Dendritic cell treated with granulocyte-macrophage colony-stimulating factor and Interleukin-4, amounts not matched to agents 40 ng/mL and 50 ng/mL, for 4 days (primary cell): ENCODE measurements at regions not wholly inside any gene's neighbourhood (a gene's known extent, or its start where the extent isn't known, plus 50 kb on each side); places are given as distances from the start of the nearest gene placed in this dataset.

ENCODE experiments used
- H3K27ac Mint-ChIP-seq: one replicate; pipeline ENCODE4 v1.8.0; 2022; ENCODE audit warnings: mild to moderate bottlenecking, mixed read lengths
- H3K27me3 Mint-ChIP-seq: one replicate; pipeline ENCODE4 v1.8.0; 2022; ENCODE audit warnings: mild to moderate bottlenecking, mixed read lengths
- H3K36me3 Mint-ChIP-seq: one replicate; pipeline ENCODE4 v1.8.0; 2022; ENCODE audit warnings: low read depth, mixed read lengths
- H3K4me1 Mint-ChIP-seq: one replicate; pipeline ENCODE4 v1.8.0; 2022; ENCODE audit warnings: low read depth, mixed read lengths
- H3K4me3 Mint-ChIP-seq: one replicate; pipeline ENCODE4 v1.8.0; 2022; ENCODE audit warnings: mild to moderate bottlenecking, moderate library complexity, mixed read lengths
- H3K9me3 Mint-ChIP-seq: one replicate; pipeline ENCODE4 v1.8.0; 2022; ENCODE audit warnings: mixed read lengths
- intact Hi-C: fragments of 100-400 bp; cut with micrococcal nuclease; formaldehyde crosslinking; loops from one replicate; pipeline ENCODE4 v1.15.0; 2022

- no peaks in the 10 kb centered on the region for H3K36me3 Mint-ChIP-seq
- no peaks in the 10 kb centered on the region for H3K9me3 Mint-ChIP-seq
- no peak overlapping the region for H3K27ac Mint-ChIP-seq
- no peak overlapping the region for H3K4me3 Mint-ChIP-seq
- intact Hi-C loops: no loop called here
- H3K27me3 Mint-ChIP-seq: peaks cover 4% of the 10 kb centered on the region
- no peaks in the 10 kb centered on the region for H3K4me1 Mint-ChIP-seq
Observed at GRCh38 chr18:78830826-78831225, 148.8 kb upstream of the SALL3 start.

GRCh38 chr18:78831603-78832002, 148.0 kb upstream of the SALL3 start:
- no peaks in the 10 kb centered on the region for H3K36me3 Mint-ChIP-seq
- no peak overlapping the region for H3K27ac Mint-ChIP-seq
- H3K9me3 Mint-ChIP-seq: no peaks in the 10 kb centered on the region
- no peak overlapping the region for H3K4me3 Mint-ChIP-seq
- no peaks in the 10 kb centered on the region for H3K4me1 Mint-ChIP-seq
- H3K27me3 Mint-ChIP-seq: peaks cover 4% of the 10 kb centered on the region
- intact Hi-C loops: no loop called here

DNA sequence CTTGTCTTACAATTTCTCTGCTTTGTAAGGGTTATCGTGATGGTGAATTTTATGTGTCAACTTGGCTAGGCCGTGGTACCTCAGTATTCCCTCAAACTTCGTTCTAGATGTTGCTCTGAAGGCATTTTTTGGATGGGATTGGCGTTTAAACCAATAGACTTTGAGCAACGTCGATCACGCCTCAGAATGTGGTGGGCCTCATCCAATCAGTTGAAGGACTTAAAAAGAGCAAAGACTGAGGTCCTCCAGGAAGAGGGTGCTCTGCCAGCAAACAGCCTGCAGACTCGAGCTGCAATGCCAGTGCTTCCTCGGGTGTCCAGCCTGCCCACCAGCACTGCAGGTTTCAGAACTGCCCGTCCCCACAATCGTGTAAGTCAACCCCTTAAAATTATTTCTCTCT, 145.8 kb upstream of the SALL3 start:
- Mint-ChIP-seq H3K4me1 (no peaks in the 10 kb centered on the region), H3K36me3 (no peaks in the 10 kb centered on the region), H3K27ac (no peak overlapping the region), H3K4me3 (no peak overlapping the region), H3K27me3 (peaks cover 4% of the 10 kb centered on the region), H3K9me3 (peaks cover 5% of the 10 kb centered on the region)
- intact Hi-C loops: no loop called here

DNA sequence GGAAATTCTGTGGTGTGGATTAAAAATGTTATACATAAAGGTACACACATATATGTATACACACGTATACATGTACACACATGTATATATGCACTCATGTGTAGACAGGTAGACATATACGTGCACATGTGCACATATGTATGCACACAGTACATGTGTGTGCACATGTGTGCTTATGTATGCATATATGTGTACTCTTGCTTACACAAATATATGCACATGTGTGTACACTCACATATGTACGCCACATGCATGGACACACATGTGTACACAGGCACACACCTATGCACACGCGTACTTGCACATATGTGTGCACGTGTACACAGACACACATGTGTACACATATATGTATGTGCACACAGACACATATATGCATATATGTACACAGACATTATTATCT, 142.8 kb upstream of the SALL3 start:
- H3K4me1 Mint-ChIP-seq: no peaks in the 10 kb centered on the region
- peaks cover 35% of the 10 kb centered on the region for H3K9me3 Mint-ChIP-seq
- no peak overlapping the region for H3K4me3 Mint-ChIP-seq
- intact Hi-C loops: no loop called here
- no peak overlapping the region for H3K27ac Mint-ChIP-seq
- peaks cover 2% of the 10 kb centered on the region for H3K27me3 Mint-ChIP-seq
- no peaks in the 10 kb centered on the region for H3K36me3 Mint-ChIP-seq

- intact Hi-C loops: no loop called here
- Mint-ChIP-seq H3K4me1 (no peaks in the 10 kb centered on the region), H3K36me3 (no peaks in the 10 kb centered on the region), H3K9me3 (peaks cover 36% of the 10 kb centered on the region), H3K27me3 (peaks cover 2% of the 10 kb centered on the region), H3K4me3 (no peak overlapping the region), H3K27ac (no peak overlapping the region)
Observed at GRCh38 chr18:78837754-78838153, 141.9 kb upstream of the SALL3 start.

- Mint-ChIP-seq H3K36me3 (no peaks in the 10 kb centered on the region), H3K9me3 (peaks cover 41% of the 10 kb centered on the region), H3K27ac (no peak overlapping the region), H3K4me3 (no peak overlapping the region), H3K27me3 (no peaks in the 10 kb centered on the region), H3K4me1 (no peaks in the 10 kb centered on the region)
- intact Hi-C loops: no loop called here
Observed at GRCh38 chr18:78838183-78838582, 141.4 kb upstream of the SALL3 start.

GRCh38 chr18:78849046-78849445, 130.6 kb upstream of the SALL3 start:
- Mint-ChIP-seq H3K4me1 (no peaks in the 10 kb centered on the region), H3K4me3 (no peak overlapping the region), H3K36me3 (no peaks in the 10 kb centered on the region), H3K9me3 (peaks cover 84% of the 10 kb centered on the region), H3K27ac (no peak overlapping the region), H3K27me3 (no peaks in the 10 kb centered on the region)
- intact Hi-C loops: no loop called here

- Mint-ChIP-seq H3K4me3 (no peak overlapping the region), H3K27ac (no peak overlapping the region), H3K27me3 (no peaks in the 10 kb centered on the region)
Observed at GRCh38 chr18:78849458-78849857, 130.2 kb upstream of the SALL3 start.

DNA sequence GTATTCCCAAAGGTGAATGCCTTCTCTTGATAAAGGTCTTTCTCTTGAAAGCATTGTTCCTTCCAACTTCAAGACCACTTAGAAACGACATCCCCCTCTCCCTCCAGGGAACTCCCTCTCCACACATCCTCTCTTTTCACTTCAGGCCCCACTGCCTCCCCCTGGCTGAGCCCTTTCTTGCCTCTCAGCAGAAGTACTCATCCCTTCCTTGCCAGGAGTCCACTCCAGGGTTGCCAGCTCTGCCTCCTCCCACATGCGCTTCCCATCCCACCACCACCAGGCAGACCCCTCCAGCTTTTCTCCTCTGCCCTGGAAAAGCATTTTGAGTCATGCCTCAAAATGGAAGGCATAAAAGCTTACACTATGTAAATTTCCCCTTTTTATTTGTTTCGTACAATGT, 126.3 kb upstream of the SALL3 start:
- intact Hi-C loops: no loop called here
- Mint-ChIP-seq H3K27ac (no peak overlapping the region), H3K36me3 (no peaks in the 10 kb centered on the region), H3K27me3 (no peaks in the 10 kb centered on the region), H3K4me3 (no peak overlapping the region), H3K4me1 (no peaks in the 10 kb centered on the region), H3K9me3 (peaks cover 54% of the 10 kb centered on the region)

More at GRCh38 chr18:78849458-78849857, 130.2 kb upstream of the SALL3 start:
- H3K36me3 Mint-ChIP-seq: no peaks in the 10 kb centered on the region
- H3K9me3 Mint-ChIP-seq: peaks cover 80% of the 10 kb centered on the region
- H3K4me1 Mint-ChIP-seq: no peaks in the 10 kb centered on the region
- intact Hi-C loops: no loop called here

- Mint-ChIP-seq H3K27ac (no peak overlapping the region), H3K4me1 (no peaks in the 10 kb centered on the region), H3K9me3 (peaks cover 37% of the 10 kb centered on the region), H3K36me3 (no peaks in the 10 kb centered on the region), H3K27me3 (peaks cover 2% of the 10 kb centered on the region), H3K4me3 (no peak overlapping the region)
- intact Hi-C loops: no loop called here
Observed at GRCh38 chr18:78855188-78855587, 124.4 kb upstream of the SALL3 start.

DNA sequence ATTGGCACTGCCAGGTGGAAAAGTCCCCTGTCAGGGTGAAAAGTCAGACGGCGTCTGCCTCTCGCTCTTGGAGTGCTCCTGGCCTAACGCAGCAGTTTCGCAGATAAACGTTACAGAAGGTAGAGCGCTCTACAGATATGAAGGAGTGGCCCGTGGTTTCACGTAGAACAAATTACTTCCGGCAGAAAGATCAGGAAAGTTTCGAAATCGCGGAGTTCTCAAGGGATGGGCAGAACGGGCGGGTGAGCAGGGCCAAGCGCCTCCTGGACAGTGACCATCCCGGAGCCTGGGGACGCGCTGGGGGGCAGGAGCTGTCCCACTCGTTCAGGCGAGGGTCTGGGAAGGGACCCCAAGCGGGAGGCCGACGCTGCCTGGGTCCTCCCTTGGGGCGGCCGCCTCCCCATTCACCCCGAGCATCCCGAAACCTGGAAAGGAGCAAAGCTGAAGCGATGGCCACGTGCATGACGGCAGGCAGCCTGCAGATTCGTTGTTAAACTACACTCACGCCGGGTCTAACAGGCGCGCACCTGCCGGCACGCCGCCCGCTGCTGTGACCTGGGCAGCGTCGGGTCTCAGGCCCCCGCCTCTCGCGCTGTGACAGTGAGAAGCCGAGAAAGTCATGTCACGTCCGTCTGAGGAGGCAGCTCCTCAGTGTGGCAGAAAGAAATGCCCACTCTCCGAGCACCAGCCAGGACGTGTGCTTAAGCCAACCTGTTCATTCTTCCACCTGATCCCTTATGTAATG, 122.9 kb upstream of the SALL3 start:
- H3K36me3 Mint-ChIP-seq: no peaks in the 10 kb centered on the region
- intact Hi-C loops: no loop called here
- H3K27me3 Mint-ChIP-seq: peaks cover 4% of the 10 kb centered on the region
- no peak overlapping the region for H3K27ac Mint-ChIP-seq
- H3K9me3 Mint-ChIP-seq: peaks cover 30% of the 10 kb centered on the region
- H3K4me1 Mint-ChIP-seq: no peaks in the 10 kb centered on the region
- H3K4me3 Mint-ChIP-seq: no peak overlapping the region

- no peak overlapping the region for H3K27ac Mint-ChIP-seq
- no peaks in the 10 kb centered on the region for H3K36me3 Mint-ChIP-seq
Observed at GRCh38 chr18:78857314-78858150, 122.1 kb upstream of the SALL3 start.

GRCh38 chr18:78859686-78860085, 119.9 kb upstream of the SALL3 start:
- H3K27me3 Mint-ChIP-seq: peaks cover 9% of the 10 kb centered on the region
- H3K36me3 Mint-ChIP-seq: no peaks in the 10 kb centered on the region
- no peaks in the 10 kb centered on the region for H3K4me1 Mint-ChIP-seq
- H3K9me3 Mint-ChIP-seq: peaks cover 9% of the 10 kb centered on the region
- H3K4me3 Mint-ChIP-seq: no peak overlapping the region
- no peak overlapping the region for H3K27ac Mint-ChIP-seq
- intact Hi-C loops: no loop called here

More at GRCh38 chr18:78857314-78858150, 122.1 kb upstream of the SALL3 start:
- Mint-ChIP-seq H3K9me3 (peaks cover 22% of the 10 kb centered on the region), H3K4me3 (no peak overlapping the region), H3K4me1 (no peaks in the 10 kb centered on the region), H3K27me3 (peaks cover 5% of the 10 kb centered on the region)
- intact Hi-C loops: no loop called here

DNA sequence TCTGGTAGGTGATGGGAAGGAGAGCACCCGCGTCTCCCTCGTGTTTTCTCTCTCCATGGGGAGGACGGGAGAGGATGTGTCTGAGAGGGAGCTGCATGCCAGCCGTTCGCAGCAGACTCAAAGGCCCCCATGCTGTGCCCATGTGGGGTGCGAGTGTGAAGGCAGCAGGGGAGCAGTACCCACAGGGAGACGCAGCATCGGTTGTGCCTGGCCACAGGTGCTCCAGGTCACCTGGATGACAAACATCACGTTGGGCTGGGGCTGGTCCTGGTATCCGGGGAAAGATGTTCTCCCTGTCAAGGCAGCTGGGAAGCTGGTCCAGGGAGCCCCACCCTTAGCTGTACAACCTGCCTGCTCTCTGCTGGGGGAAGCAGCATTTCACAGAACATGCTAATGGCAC, 119.5 kb upstream of the SALL3 start:
- H3K27ac Mint-ChIP-seq: no peak overlapping the region

More for the DNA sequence above, 119.5 kb upstream of the SALL3 start:
- Mint-ChIP-seq H3K4me1 (no peaks in the 10 kb centered on the region), H3K4me3 (no peak overlapping the region), H3K36me3 (no peaks in the 10 kb centered on the region), H3K9me3 (peaks cover 9% of the 10 kb centered on the region), H3K27me3 (peaks cover 9% of the 10 kb centered on the region)
- intact Hi-C loops: no loop called here
